HG02678 (cell line): ENCODE measurements at regions not wholly inside any gene's neighbourhood (a gene's known extent, or its start where the extent isn't known, plus 50 kb on each side); places are given as distances from the start of the nearest gene placed in this dataset.

Experiments
- ATAC-seq: cut with Tn5 transposase; IDR thresholded peaks from one replicate; pipeline ENCODE4 v1.9.1; 2021; ENCODE audit warnings: mild to moderate bottlenecking, moderate library complexity; ENCODE audit not compliant: unreplicated experiment

DNA sequence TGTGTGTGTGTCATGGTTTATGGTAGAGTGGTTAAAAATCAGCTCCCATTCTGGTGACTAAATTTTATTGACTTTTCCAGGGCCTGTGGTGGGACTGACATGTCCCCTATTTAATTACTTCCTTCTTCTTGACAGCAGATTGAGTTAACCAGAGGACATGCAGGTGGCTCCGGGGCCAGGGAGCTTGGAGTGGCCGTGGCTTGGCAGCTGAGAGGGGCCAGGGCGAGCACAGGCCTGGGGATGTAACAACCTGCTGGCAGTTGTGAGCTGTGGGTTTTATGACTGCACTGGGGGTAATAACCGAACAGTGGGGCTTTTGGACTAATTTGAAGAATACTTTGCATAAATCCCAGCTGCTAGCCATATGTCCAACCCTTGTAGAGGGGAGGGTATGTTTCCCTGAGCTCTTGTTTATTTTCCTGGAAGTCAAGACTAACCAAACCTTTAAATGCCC is 186.0 kb downstream of the MID1IP1 start:
- no peak for ATAC-seq

DNA sequence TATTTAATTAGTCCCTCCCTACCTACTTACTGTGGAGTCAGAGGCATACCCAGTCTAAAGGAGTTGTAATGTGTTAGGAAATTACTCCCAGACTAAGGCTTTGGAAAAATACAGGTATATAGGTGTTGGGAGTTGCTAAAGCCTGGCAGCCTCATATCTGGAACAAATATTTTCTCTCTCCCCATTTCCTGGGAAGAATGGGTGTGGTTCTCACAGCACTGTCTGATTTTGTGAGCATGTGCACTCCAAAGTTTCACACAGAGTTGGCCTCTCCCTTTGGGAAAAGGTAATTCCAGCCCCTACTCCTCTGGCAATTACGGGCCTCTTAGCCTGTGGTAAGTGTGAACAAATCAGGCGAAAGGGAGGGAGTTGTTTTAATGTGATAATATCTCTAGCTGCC is 187.0 kb downstream of the MID1IP1 start:
- ATAC-seq = no peak

DNA sequence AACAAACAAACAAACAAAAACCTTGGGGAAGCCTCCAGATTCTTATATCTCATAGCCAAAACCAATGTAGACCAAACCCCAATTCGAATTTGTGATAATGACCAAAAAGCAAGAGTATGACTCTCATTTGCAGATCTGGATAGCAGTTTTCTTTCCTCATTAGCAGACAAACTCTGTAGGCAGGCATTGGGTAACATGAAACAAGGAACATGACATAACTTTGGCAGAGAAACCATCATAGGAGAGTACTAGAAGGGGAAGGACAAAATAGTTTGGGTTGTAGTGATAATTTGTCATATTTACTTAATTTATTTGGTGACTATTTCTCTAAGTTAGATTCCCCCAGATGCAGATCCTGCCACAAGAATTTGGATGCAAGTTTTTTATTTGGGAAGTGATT is 187.8 kb downstream of the MID1IP1 start:
- ATAC-seq = no peak

DNA sequence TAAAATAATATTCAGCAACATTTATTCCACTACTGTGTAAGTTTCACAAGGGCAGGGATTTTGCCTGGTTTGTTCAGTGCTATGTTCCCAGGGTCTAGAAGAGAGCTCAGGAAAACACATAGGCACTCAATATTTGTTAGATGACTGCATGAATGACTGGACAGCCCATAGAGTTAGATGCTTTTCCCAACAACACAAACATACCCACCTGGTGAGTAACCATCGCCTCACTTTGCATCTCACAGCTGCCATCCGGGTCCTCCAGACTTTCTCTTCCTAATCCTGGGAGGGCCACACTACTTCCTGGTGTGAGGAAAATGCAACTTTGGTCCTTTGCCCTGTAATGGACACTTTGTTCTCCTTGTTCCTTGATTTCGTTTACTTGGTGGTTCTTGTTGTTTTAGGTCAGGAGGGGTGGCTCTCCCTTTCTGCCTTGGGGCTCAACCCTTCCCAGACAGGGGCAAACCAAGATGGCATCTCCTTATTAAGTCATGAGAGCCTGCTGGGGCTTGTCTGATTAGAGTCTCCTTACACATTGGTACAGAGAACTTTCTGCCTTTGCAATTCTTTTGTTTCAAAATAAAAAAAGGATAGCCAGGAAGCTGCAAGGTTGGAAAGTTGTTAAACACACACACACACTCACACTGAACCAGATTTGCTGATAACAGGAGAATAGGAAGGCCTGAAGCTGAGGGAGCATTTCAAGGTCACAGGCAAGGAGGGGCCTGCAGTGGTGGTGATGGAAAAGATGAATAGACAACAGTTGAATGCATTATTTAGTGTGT is 190.6 kb downstream of the MID1IP1 start:
- ATAC-seq = no peak

DNA sequence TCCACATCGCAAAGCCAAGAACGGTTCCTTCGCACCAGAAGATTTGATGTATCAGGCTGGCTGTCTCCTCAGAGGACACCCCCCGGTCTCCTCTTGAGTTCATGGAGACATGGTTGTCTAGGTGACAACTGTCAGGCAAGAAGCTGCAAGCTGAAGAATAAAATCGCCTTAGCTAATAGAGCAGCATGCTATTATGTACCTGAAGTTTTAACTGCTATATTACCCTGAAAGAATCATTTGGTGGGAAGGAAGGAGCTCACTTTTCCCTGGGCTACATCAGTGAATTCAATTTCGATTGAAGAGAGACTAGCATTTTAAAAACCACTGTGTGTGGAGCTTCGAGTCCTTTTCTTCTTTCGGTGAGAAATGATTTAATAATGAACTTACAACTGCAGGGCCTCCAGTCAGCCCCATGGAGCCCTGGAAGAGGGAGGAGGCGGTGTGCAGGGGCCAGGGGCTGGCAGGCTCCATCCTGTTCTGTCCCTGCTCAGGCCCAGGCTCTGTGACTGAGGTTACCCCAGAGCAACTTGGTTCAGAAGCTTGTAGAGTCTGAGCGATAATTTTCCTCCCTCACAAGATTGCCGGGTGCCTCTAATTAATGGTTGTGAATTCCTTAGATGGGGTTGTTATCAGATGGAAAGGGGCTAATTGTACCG is 191.3 kb downstream of the MID1IP1 start:
- no peak for ATAC-seq

DNA sequence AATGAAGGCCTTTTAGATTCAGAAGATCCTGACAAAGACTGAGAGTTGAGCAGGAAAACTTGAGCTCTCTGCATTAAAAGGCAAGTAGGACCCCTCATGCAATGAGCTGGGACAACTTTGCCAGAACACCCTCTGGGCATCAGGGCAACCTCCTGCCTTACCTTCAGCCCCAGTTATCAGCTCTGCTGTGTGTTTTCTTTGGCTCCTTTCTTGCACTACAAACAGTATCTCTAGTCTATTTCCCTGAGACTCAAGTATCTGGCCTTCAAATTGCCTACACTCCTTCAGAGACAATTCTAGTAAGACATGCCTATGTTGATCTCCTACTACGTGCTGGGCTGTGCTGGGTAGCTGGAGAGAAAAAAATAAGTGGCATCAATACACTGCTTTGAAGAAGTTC is 192.2 kb downstream of the MID1IP1 start:
- no peak for ATAC-seq

DNA sequence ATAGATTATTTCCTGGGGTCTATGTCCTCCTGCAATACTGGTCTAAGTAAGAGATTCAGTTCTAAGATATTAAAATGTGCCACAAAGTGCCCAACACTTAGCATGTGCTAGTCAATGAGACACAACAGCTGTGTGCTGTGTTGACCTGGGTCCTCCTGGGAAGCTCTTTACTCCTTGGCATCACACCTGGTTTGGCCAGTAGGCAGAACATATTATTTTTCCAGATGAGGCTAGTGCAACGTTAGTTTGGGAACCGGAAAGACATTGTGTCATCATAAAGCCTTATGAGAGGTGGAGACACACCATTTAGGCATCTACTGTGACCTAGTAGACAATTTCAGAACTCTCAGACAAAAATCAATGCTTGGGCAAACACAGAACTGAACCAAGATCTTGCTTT is 197.8 kb downstream of the MID1IP1 start:
- ATAC-seq = no peak

DNA sequence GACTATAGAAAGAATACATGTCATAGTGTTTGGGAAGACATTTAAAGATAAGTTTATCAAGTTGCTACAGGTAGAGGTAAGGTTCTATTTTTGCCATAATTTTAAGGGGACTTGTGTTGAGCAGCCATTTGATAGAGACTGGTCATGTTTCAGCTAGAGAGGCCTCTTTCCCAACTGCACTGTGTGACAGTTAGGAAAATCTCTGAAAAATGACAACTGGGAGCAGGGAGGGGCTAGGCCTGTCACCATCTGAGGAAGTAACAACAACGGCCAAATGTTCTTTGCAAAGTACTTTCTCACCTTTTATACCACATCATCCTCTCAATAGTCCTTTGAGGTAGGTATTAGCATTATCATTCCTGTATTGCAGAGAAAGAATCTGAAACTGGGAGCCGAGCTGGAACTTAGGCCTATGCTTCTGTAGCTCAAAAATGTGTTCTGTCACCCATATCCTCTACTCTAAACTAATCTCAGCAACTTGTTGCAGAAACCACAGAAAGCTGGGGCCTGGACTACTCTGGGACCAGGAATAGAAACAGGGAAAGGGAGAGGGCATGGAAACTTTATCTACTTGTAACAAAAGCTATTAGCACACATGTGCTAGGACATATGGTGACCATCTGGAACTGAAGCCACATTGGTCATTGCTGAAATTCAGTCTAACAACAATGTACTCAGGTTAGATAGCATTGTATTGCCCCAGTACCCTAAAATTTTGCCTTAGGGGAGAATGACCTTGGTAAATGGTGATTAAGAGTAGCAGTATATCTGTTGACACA is 198.9 kb downstream of the MID1IP1 start:
- ATAC-seq = no peak

DNA sequence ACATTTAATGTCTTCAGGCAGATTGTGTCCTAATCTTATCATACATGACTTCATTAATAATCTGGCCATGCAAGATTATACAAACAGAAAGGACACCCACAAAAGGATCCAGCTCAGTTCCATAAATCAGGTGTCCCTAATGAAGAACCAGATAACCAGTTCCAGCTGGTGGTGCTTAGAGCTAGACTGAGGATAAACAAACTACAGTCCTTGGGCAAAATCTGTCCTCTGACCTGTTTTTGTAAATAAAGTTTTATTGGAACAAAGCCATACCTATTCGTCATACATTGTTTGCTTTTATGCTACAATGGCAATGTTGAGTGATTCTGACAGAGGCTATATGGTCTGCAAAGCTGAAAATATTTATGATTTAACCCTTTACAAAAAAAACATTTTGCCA is 199.5 kb downstream of the MID1IP1 start:
- ATAC-seq = no peak

DNA sequence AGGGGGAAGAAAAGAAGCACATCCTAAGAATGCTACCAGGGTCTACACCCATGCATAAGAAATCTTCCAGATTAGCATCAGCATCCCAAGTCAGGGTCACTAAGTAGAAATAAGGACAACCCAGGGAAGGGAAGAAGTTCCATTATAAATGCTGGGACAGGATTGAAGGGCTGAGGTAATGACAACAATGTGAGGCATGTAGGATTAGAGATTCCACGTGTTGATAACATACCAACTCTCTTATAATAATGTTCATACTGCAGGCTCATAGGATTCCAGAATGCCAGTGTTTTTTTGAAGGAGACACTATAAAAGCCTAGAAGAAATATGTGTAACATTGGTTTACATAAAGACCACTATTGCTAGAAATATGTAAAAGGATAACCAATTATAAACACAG is 201.2 kb downstream of the MID1IP1 start:
- ATAC-seq = no peak

DNA sequence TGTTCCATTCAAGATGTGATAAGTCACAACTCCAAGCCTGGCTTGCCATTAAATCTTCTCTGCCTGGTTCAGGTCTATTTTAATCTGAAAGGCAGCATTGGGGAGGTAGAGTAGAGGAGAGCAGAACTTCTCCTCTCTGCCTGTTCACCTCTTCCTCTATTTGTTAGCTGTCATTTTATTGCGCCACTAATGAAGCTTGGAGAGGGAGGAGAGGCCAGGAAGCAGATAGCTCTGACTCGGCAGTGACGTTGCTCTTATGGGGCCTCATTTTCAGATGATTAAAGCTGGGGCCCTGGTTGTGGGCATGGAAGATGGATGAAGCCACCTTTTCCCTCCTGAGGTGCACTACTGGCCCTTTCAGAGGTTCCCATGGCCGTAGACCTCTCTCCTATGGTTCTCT is 207.3 kb downstream of the MID1IP1 start:
- no peak for ATAC-seq

DNA sequence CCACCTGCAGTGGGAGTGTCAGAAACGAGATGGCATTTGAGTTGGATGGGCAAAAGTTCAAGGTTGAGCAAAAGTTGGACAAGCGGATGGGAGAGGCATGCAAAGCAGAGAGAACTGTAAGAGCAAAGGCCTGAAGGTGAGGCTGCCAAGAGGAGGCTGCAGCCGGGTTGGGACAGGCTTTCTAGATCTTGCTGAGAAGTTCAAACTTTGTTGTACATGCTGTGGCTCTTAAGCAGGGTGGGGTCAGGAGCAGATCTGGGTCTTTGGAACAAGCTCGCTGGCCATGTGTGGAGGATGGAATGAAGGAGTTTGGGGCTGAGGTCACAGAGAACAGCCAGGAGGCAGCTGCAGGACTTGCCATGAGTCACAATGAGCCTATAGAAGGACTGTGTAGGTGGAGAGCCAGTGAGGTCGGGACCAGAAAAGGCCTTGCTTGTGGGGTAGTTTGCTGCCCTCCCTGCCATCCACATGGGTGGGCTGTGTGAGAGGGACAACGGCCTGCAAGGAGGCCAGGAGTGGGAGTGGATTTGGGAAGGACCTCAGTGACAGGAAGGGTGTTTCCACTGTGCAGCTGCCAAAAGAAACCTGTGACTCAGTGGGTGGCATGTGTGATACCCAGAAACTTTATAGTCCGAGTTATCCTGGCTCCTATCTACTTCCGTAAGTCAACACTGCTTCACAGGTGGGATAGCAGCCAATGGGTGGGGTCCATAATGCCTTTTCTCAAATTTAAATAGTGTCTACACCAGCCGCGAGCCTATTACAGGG is 210.4 kb downstream of the MID1IP1 start:
- no peak for ATAC-seq

DNA sequence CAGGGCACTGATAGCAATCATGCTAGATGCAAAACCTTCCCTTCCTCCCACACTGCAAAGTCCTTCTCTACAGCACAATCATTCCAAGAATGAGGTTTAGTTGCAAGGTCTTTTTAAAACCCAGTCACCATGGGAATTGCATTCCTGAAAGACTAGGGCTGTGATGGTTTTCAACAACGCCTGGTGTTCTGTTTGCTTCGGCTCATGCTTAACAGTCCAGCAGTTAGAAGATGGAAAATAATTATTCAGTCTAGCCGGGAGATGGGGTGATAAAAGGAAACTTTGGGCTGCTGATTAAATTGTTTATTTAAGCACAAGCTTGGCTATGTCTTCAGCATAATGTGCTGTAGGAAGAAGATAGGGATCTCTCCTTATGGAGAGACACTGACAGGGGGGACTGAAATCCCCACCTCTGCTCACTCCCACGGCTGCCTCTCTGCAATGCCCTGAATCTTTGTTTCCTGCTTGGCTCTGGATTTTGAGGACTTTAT is 211.4 kb downstream of the MID1IP1 start:
- ATAC-seq = no peak

DNA sequence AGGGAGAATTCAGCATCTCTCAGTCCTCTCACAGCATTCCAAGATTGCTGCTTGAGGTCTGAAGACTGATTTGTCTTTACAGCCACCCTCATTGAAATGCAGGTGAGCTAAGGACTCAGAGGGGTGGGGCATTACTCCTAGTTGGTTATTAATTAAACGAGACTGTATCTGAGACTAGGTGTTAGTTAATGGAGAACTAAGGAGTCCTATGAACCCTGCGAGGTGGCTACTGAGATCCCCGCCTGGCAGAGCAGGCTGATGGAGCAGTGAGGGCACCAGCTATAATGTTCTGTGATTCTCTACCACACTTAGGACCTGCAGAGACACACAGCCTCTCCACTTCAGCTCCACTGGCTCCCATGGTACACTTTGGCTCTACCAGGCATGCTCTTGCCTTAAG is 215.3 kb downstream of the MID1IP1 start:
- ATAC-seq = no peak

DNA sequence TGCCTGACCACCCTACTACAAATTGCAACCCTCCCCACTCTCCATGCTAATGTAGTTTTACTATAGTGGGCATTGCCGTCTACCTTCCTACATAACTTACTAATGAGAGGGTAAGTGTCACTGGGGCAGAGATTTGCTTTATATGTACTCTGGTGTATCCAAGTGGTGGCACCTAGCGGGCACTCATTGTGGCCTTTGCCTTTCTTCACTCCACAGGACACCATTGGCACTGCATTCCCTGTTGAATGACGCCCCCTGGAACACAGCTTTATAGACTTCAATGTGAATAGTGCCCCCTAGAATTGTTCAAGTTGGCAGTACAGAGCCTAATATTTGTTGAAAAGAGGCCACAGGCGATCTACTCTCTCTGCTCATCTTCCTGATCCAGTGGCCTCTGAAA is 215.8 kb downstream of the MID1IP1 start:
- ATAC-seq = no peak

DNA sequence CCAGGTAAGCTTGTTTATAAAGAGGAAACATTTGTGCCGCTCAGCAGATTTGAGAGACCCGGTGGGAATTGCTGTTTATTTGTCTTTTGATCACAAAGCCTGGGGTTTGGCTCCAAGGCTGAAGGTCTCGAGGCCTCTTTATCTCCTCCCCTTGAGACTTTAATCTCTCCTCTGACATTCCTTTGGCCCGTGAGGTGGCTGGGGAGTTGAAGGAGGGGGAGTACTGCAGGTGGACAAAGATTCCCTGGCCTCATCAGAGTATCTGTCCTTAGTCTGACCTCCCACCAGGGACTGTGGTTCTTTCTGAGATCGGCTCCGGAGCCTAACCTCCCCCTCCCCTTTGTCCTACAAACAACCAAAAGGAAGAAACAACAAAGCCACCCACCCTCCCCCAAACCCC is 216.5 kb downstream of the MID1IP1 start:
- no peak for ATAC-seq

DNA sequence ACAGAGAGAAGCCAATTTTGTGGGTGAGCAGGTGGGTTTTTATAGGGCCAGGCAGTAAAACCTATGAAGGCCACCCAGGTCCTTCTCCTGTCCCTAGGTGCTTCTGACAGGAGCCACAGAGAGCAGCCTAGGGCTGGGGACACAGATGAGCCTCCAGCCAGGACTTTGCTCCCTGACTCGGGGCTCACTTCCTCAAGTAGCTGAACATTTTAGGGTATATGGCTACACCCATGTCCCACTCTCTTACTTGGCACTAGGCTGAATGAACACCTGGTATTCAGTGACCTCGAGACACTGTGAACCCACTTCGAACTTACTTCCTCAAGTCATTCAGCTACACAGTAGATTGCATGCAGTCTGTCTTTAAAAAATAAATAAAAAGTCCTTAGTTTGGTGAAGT is 217.3 kb downstream of the MID1IP1 start:
- ATAC-seq = no peak

DNA sequence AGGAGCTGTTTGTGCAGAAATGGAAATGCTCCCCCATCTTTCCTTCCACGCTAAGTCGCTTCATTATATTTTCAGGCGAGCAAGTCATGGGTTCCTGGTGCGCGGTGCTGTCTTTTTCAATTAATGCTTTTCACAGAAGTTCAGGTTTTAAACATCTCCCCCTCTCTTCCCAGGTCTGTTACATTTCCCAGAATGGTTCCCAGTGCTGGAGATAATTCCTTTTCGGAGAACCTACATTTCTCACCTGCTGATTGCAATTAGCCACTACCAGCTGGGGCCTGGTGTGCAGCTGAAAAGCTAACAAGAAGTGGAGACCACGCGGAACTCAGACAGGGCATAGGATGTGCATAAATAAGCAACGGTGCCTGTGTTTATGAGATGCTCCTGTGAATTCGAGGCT is 217.8 kb downstream of the MID1IP1 start:
- no peak for ATAC-seq

DNA sequence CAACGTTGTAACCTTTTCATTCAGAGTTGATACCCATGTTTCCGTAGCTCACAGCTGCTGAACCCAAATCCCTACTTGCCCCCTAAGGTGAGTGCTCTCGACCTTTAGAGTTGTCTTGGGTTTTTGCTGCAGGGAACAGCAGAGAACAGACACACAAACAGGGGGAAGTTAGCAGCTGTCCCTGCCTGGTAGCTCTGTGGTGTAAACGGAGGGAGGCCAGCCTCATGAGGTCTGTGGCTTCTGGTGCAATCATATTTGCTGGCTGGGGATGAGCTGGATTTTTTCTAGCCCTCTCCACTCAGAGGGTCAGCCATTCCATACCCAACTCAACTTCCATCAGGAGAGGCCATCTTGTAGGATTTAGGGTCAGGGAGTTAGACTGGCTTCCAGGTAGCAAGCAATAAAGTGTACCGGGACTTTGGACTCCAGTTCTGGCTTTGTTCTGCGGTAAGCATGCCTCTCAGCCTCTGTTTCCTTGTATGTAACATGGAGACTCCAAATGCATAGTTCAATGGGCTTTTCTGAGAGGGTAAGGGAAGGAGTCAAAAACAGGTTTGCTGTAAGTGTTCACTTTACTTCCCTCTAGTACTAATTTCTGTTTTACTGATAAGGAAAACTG is 218.9 kb downstream of the MID1IP1 start:
- no peak for ATAC-seq

DNA sequence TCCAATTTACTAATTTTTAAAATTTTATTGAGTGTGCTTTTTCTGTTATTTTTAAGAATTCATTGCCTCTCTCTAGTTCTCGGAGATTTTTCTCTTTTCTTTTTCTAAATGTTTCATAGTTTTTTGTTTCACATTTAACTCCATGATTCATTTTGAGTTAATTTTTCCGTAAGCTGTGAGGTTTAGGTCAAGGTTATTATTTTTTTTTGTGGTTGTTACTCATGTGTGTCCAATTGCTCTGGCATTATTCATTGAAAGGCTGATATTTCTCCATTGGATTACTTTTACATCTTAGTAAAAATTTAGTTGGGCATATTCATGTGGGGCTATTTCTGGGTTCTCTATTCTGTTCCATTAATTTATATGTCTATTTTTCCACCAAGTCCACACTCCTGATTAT is 220.8 kb downstream of the MID1IP1 start:
- ATAC-seq = no peak

DNA sequence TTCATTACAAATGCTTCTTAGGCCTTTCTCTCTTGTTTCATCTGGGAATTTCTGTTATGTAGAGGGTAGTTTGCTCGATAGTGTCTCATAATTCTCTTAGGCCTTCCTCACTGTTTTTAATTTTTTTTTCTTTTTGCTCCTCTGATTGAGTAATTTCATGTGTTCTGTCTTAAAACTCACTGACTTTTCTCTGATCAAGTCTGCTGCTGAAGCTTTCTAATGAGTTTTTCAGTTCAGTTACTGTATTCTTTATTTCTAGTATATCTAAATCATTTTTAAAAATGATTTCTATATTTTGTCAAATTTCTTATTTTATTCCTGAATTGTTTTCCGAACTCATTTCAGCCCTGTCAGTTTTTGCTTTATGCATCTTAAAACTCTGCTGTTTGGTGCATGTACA is 228.0 kb downstream of the MID1IP1 start:
- ATAC-seq = no peak
